ENCODE measurements at regions not wholly inside any gene's neighbourhood (a gene's known extent, or its start where the extent isn't known, plus 50 kb on each side); places are given as distances from the start of the nearest gene placed in this dataset.

DNA sequence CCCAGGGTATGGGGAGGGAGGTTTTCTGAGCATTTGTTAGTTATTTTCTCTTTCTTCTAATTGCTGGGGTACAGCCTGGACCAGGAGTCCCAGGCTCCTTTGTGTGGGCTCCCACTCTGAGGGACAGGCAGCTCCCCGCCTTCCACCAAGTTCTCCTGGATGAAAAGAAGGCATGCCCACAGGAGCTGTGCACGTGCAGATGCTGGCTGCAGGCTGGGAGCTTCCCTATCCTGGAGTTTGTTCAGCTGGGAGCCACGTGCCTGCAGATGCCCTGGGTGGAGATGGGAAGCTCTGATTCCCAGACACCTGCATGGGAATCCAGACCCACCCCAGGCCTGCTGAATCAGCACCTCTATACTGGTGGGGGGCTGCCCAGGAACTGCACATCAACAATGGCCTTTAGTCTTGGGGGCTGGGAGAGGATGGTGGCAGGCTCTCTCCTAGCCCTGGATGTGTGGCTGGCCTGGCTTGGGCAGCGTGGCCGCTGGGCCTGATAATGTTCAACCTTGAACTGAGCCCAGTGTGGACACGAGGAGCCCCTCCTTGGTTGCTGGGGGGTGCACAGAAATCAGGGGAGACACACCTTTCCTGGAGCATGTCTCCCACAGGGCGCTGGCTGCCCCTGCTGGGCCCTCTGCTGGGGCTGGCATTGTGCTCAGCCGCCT, 233.6 kb upstream of the HS6ST1 start:
- H3K27ac ChIP-seq (ENCODE audit: poor library complexity, severe bottlenecking), result no peak overlapping the region
- TF ChIP-seq, protein P1, sequence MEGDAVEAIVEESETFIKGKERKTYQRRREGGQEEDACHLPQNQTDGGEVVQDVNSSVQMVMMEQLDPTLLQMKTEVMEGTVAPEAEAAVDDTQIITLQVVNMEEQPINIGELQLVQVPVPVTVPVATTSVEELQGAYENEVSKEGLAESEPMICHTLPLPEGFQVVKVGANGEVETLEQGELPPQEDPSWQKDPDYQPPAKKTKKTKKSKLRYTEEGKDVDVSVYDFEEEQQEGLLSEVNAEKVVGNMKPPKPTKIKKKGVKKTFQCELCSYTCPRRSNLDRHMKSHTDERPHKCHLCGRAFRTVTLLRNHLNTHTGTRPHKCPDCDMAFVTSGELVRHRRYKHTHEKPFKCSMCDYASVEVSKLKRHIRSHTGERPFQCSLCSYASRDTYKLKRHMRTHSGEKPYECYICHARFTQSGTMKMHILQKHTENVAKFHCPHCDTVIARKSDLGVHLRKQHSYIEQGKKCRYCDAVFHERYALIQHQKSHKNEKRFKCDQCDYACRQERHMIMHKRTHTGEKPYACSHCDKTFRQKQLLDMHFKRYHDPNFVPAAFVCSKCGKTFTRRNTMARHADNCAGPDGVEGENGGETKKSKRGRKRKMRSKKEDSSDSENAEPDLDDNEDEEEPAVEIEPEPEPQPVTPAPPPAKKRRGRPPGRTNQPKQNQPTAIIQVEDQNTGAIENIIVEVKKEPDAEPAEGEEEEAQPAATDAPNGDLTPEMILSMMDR (IDR thresholded peaks at IDR 0.05; ENCODE audit: poor library complexity, severe bottlenecking), result no peak
- H3K27me3 ChIP-seq (ENCODE audit: insufficient read depth, poor library complexity, severe bottlenecking), result no peaks in the 10 kb centered on the region
- H3K4me1 ChIP-seq (ENCODE audit: insufficient read depth, poor library complexity, severe bottlenecking), result no peaks in the 10 kb centered on the region
- ATAC-seq (ENCODE audit: low read depth) (no peak), DNase-seq (ENCODE audit: low spot score) (no peak)
- no peaks in the 10 kb centered on the region for H3K36me3 ChIP-seq (ENCODE audit: low read depth)
- no peaks in the 10 kb centered on the region for H3K9me3 ChIP-seq (ENCODE audit: severe bottlenecking)
- H3K4me3 ChIP-seq (ENCODE audit: severe bottlenecking), result no peak overlapping the region

DNA sequence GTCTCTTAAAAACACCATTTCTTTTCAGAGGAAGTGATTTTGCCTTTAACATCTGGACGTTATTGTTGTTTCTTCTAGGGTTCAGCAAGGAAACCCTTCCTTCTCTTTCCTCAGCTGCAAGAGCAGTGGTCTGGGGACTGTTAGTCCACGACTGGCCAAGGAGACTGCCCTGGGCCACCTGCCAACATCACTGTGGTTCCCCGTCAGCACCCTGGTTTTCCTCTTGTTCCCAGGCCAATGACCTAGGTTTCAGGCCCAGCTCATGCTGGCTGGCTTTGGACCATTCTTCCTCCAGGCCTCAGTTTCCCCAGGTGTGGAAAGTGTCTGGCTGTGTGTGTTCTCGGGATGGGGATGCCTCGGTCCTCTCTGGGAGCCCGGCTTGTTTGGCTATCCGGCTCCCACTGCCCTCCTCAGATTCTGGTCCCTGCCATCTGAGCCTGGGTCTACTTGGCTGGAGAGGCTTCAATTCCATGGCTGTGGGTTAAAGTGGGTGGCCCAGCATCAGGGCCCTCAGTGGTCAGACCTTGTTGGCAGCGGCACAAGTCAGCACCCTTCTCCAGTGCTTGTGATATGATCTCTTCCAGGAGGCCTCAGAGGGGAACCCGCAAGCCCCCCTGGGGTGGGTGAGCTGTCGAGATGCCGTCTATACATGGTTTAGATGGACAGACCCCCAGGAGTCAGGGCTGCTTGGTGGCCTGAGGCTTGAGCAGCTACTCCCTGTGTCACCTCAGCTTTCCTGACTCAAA, 234.3 kb upstream of the HS6ST1 start:
- H3K27me3 ChIP-seq (ENCODE audit: insufficient read depth, poor library complexity, severe bottlenecking), result no peaks in the 10 kb centered on the region
- H3K9me3 ChIP-seq (ENCODE audit: severe bottlenecking), result no peaks in the 10 kb centered on the region
- no peaks in the 10 kb centered on the region for H3K4me1 ChIP-seq (ENCODE audit: insufficient read depth, poor library complexity, severe bottlenecking)
- H3K27ac ChIP-seq (ENCODE audit: poor library complexity, severe bottlenecking), result no peak overlapping the region
- ATAC-seq (ENCODE audit: low read depth) (no peak), DNase-seq (ENCODE audit: low spot score) (no peak)
- no peak overlapping the region for H3K4me3 ChIP-seq (ENCODE audit: severe bottlenecking)
- H3K36me3 ChIP-seq (ENCODE audit: low read depth), result no peaks in the 10 kb centered on the region
- TF ChIP-seq, protein P1 (IDR thresholded peaks at IDR 0.05; ENCODE audit: poor library complexity, severe bottlenecking), result no peak

DNA sequence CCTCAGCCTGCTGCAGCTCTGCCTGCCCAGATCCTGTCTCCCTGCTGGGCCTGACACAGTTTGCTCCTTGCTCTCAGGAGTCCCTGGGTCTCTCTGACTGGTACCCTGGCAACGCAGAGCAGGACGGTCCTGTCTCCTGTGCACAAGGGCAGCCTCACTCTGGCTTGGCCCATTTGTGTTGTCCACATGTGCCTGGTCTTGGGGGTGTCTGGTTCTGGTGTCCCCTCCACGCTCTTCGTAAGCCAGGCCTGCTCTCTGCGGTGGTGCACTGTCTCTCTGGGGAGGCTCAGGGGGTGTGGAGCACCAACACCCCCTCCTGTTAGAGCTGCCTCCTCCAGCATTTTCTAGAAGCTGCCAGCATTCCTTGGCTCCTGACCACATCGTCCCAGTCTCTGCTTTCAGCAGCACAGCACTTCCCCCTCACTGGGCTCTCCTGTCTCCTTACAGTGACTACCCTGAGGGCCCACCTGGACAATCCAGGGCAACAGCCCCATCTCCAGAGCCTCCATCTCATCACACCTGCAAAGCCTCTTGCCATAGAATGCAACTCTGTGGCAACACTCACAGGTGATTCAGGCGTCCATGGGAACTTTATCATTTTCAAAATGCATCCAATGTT, 235.6 kb upstream of the HS6ST1 start:
- H3K36me3 ChIP-seq (ENCODE audit: low read depth), result no peaks in the 10 kb centered on the region
- ATAC-seq (ENCODE audit: low read depth) (no peak), DNase-seq (ENCODE audit: low spot score) (no peak)
- TF ChIP-seq, protein P1 (IDR thresholded peaks at IDR 0.05; ENCODE audit: poor library complexity, severe bottlenecking), result no peak
- no peaks in the 10 kb centered on the region for H3K9me3 ChIP-seq (ENCODE audit: severe bottlenecking)
- no peak overlapping the region for H3K4me3 ChIP-seq (ENCODE audit: severe bottlenecking)
- no peaks in the 10 kb centered on the region for H3K4me1 ChIP-seq (ENCODE audit: insufficient read depth, poor library complexity, severe bottlenecking)
- H3K27ac ChIP-seq (ENCODE audit: poor library complexity, severe bottlenecking), result no peak overlapping the region
- H3K27me3 ChIP-seq (ENCODE audit: insufficient read depth, poor library complexity, severe bottlenecking), result no peaks in the 10 kb centered on the region

DNA sequence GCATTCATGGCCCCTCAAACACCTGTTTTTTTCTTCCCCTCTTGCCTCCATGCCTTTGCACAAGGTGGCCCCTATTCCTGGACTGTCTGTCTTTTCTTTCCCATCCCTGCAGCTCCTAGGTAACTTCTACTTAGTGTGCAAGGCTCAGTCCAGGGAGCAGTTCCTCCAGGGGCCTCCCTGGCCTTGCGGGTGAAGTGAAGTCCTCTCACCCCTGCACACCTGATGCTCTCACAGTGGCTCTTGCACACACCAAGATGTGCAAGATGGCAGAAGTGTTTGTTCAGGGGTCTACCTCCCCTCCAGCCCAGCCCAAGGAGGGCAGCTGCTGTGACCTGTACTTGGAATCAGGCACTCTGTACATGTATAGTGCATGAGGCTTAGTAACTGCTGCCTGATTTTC, 236.8 kb upstream of the HS6ST1 start:
- DNase-seq (ENCODE audit: low spot score), result no peak
- ATAC-seq (ENCODE audit: low read depth), result no peak
- Histone ChIP-seq H3K4me3 (ENCODE audit: severe bottlenecking) (no peak overlapping the region), H3K27ac (ENCODE audit: poor library complexity, severe bottlenecking) (no peak overlapping the region), H3K27me3 (ENCODE audit: insufficient read depth, poor library complexity, severe bottlenecking) (no peaks in the 10 kb centered on the region), H3K36me3 (ENCODE audit: low read depth) (no peaks in the 10 kb centered on the region), H3K9me3 (ENCODE audit: severe bottlenecking) (no peaks in the 10 kb centered on the region), H3K4me1 (ENCODE audit: insufficient read depth, poor library complexity, severe bottlenecking) (no peaks in the 10 kb centered on the region)
- TF ChIP-seq, protein P1 (IDR thresholded peaks at IDR 0.05; ENCODE audit: poor library complexity, severe bottlenecking), result no peak
